ENCODE measurements at regions not wholly inside any gene's neighbourhood (a gene's known extent, or its start where the extent isn't known, plus 50 kb on each side); places are given as distances from the start of the nearest gene placed in this dataset.

- 82 to 84% methylated on average over 4 of the region's 4 CpGs for WGBS, 2 donors
- no peaks in the 10 kb centered on the region for H3K9me3 ChIP-seq
- H3K27me3 ChIP-seq: no peaks in the 10 kb centered on the region
- TF ChIP-seq POLR2A (IDR thresholded peaks at IDR 0.05) (no peak), CTCF (IDR thresholded peaks at IDR 0.05) (no peak), EP300 (IDR thresholded peaks at IDR 0.05) (no peak)
- H3K4me1 ChIP-seq: peaks cover 0 to 8% (median 0%) of the 10 kb centered on the region in 4 donors
- no peak for DNase-seq (ENCODE audit: low spot score in 2 of 2)
- no peaks in the 10 kb centered on the region for H3K36me3 ChIP-seq
- no peak overlapping the region for H3K4me3 ChIP-seq
- no peak overlapping the region for H3K27ac ChIP-seq
Measured at GRCh38 chr1:168972225-168972624, 134.3 kb upstream of the ATP1B1 start.

GRCh38 chr1:168972887-168973286, 133.6 kb upstream of the ATP1B1 start:
- WGBS, 2 donors: 56 to 61% methylated on average over 2 of the region's 2 CpGs
- TF ChIP-seq POLR2A (IDR thresholded peaks at IDR 0.05) (no peak), EP300 (IDR thresholded peaks at IDR 0.05) (no peak), CTCF (IDR thresholded peaks at IDR 0.05) (no peak)
- Histone ChIP-seq H3K27me3 (no peaks in the 10 kb centered on the region), H3K27ac (no peak overlapping the region), H3K4me3 (no peak overlapping the region), H3K36me3 (no peaks in the 10 kb centered on the region), H3K4me1 (peaks cover 0 to 8% (median 0%) of the 10 kb centered on the region in 4 donors), H3K9me3 (no peaks in the 10 kb centered on the region)
- DNase-seq (ENCODE audit: low spot score in 2 of 2): no peak

DNA sequence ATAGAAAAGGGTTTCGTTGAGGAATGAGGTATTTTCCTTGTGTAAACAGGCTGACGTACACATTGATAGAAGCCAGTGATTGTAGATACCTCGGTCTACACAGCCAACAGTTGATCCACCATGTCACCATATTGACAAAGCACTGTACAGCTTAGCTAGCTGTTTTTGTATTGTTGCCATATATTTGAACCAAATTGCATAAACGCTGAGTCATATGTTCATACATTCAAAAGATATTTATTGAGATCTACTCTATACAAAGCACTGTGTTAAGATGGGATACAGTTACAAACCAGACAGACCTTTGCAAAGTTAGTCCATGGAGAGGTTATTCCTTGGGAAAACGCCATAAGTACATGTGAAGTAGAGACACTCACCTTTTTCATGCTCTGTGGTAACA, 132.4 kb upstream of the ATP1B1 start:
- 90% methylated on average over 5 of the region's 5 CpGs for WGBS, 2 donors
- Histone ChIP-seq H3K27me3 (no peaks in the 10 kb centered on the region), H3K4me3 (no peak overlapping the region), H3K4me1 (peaks cover 0 to 8% (median 0%) of the 10 kb centered on the region in 4 donors), H3K27ac (no peak overlapping the region), H3K9me3 (no peaks in the 10 kb centered on the region), H3K36me3 (no peaks in the 10 kb centered on the region)
- no peak for TF ChIP-seq POLR2A (IDR thresholded peaks at IDR 0.05)
- TF ChIP-seq CTCF (IDR thresholded peaks at IDR 0.05): no peak
- TF ChIP-seq EP300 (IDR thresholded peaks at IDR 0.05): no peak
- no peak for DNase-seq (ENCODE audit: low spot score in 2 of 2)

GRCh38 chr1:168974611-168975010, 131.9 kb upstream of the ATP1B1 start:
- H3K27ac ChIP-seq: no peak overlapping the region
- H3K4me1 ChIP-seq: peaks cover 0 to 8% (median 0%) of the 10 kb centered on the region in 4 donors
- H3K27me3 ChIP-seq: no peaks in the 10 kb centered on the region
- TF ChIP-seq EP300 (IDR thresholded peaks at IDR 0.05) (no peak), CTCF (IDR thresholded peaks at IDR 0.05) (no peak), POLR2A (IDR thresholded peaks at IDR 0.05) (no peak)
- H3K9me3 ChIP-seq: no peaks in the 10 kb centered on the region
- no peak for DNase-seq (ENCODE audit: low spot score in 2 of 2)
- no peaks in the 10 kb centered on the region for H3K36me3 ChIP-seq
- no peak overlapping the region for H3K4me3 ChIP-seq

DNA sequence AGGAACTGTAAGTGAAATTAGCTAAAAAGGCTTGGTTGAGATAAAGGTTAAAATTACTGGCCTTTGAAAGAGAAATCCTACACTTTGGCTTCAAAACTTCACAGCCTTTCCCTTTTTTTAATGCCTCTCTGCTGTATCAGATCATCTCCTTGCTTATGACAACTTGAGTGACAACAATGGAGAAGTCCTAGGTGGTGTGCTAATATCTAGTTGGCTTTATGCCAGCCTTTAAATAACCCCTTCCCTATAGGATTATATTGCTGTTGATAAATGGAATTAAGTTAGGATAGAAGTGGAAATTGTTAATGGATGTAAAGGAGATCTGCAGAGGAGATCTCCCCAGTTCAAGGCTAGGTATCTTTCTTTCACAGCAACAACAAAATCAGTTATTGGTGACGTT, 130.2 kb upstream of the ATP1B1 start:
- TF ChIP-seq CTCF (IDR thresholded peaks at IDR 0.05) (no peak), EP300 (IDR thresholded peaks at IDR 0.05) (no peak)
- 73 to 83% methylated on average over 1 of the region's 1 CpG for WGBS, 2 donors
- Histone ChIP-seq H3K9me3 (no peaks in the 10 kb centered on the region), H3K4me3 (no peak overlapping the region), H3K27ac (no peak overlapping the region), H3K27me3 (no peaks in the 10 kb centered on the region), H3K4me1 (peaks cover 0 to 4% (median 0%) of the 10 kb centered on the region in 4 donors), H3K36me3 (no peaks in the 10 kb centered on the region)
- DNase-seq (ENCODE audit: low spot score in 2 of 2): no peak

Data from tibial nerve (tissue), 4 donors.